ENCODE measurements at regions not wholly inside any gene's neighbourhood (a gene's known extent, or its start where the extent isn't known, plus 50 kb on each side); places are given as distances from the start of the nearest gene placed in this dataset.
"Not testable (repeated sequence)": the region's sequence is repeated elsewhere in the genome, so short reads cannot be mapped to it uniquely, and the experiment has no call there.

- no peak for DNase-seq (ENCODE audit: low read depth)
- in situ Hi-C loops (cut with HindIII; ENCODE audit: low pct_unique_long_range_greater_than_20kb, low sequenced_read_pairs): no loop called here
Measured at GRCh38 chr15:60283936-60284335, 113.8 kb downstream of the ANXA2 start.

- DNase-seq (ENCODE audit: low read depth); in situ Hi-C loops (cut with HindIII; ENCODE audit: low pct_unique_long_range_greater_than_20kb, low sequenced_read_pairs): not testable (repeated sequence)
Measured at GRCh38 chr15:60295901-60296300, 101.9 kb downstream of the ANXA2 start.

GRCh38 chr15:60297047-60297446 is 100.7 kb downstream of the ANXA2 start:
- no peak for DNase-seq (ENCODE audit: low read depth)
- in situ Hi-C loops (cut with HindIII; ENCODE audit: low pct_unique_long_range_greater_than_20kb, low sequenced_read_pairs): no loop called here

All from Caki2 (cell line).